Neutrophil (primary cell): ENCODE measurements at regions not wholly inside any gene's neighbourhood (a gene's known extent, or its start where the extent isn't known, plus 50 kb on each side); places are given as distances from the start of the nearest gene placed in this dataset.

Experiments used
- H3K27ac ChIP-seq: fragments of 200-600 bp; sonication (generic); 2 replicates; pipeline ENCODE4 v1.5.1; 2016; ENCODE audit warnings: mild to moderate bottlenecking, moderate library complexity
- H3K27me3 ChIP-seq: fragments of 200-600 bp; sonication (generic); 2 replicates; pipeline ENCODE4 v1.6.0; 2016; ENCODE audit warnings: mild to moderate bottlenecking
- H3K36me3 ChIP-seq: fragments of 200-600 bp; sonication (generic); 2 replicates; pipeline ENCODE4 v1.5.1; 2017
- H3K4me1 ChIP-seq, 2 experiments: fragments of 200-600 bp in 1 of 2; sonication (generic) in 1 of 2; 1 replicate in 1 of 2; 2 replicates in 1 of 2; pipeline versions ENCODE4 v1.5.1 to v1.6.1; 2013 to 2016; ENCODE audit warnings: low read depth in 1 of 2, low read length in 1 of 2, mild to moderate bottlenecking in 1 of 2, moderate library complexity in 1 of 2; ENCODE audit not compliant: control insufficient read depth in 1 of 2, insufficient read depth in 1 of 2
- H3K4me3 ChIP-seq, 2 experiments: fragments of 200-600 bp in 1 of 2; sonication (generic) in 1 of 2; 1 replicate in 1 of 2; 2 replicates in 1 of 2; pipeline ENCODE4 v1.5.1; 2013 to 2016; ENCODE audit warnings: low read depth in 1 of 2, low read length in 1 of 2, mild to moderate bottlenecking in 1 of 2, moderate library complexity in 1 of 2
- H3K9me3 ChIP-seq: fragments of 200-600 bp; sonication (generic); 2 replicates; pipeline ENCODE4 v1.5.1; 2016
- TF ChIP-seq, protein P1 (sequence below): fragments of 200-600 bp; sonication (generic); IDR thresholded peaks from 2 replicates; pipeline ENCODE4 v1.5.1; 2016; ENCODE audit warnings: antibody characterized with exemption

DNA sequence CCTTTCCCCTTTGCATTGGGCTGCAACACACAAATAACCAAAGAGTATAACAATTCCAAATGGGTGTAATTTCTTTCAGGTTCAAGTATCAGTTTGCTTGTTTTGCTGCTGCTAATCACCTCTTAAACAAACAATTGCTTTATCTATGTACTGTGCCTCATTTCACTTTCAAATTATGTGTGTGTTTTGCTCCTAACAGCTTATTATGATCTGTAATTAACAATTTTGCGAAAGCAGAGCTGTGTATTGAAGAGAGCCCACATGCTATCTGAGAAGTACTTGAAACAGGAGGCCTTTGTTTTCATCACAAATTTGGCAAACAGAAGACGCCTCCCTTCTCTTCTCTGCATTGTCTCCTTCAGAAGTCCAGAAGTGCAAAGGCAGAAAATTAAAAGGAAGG is 312.0 kb downstream of the TLE1 start:
- TF ChIP-seq, protein P1, sequence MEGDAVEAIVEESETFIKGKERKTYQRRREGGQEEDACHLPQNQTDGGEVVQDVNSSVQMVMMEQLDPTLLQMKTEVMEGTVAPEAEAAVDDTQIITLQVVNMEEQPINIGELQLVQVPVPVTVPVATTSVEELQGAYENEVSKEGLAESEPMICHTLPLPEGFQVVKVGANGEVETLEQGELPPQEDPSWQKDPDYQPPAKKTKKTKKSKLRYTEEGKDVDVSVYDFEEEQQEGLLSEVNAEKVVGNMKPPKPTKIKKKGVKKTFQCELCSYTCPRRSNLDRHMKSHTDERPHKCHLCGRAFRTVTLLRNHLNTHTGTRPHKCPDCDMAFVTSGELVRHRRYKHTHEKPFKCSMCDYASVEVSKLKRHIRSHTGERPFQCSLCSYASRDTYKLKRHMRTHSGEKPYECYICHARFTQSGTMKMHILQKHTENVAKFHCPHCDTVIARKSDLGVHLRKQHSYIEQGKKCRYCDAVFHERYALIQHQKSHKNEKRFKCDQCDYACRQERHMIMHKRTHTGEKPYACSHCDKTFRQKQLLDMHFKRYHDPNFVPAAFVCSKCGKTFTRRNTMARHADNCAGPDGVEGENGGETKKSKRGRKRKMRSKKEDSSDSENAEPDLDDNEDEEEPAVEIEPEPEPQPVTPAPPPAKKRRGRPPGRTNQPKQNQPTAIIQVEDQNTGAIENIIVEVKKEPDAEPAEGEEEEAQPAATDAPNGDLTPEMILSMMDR, result no peak
- Histone ChIP-seq H3K27ac (no peak overlapping the region), H3K36me3 (no peaks in the 10 kb centered on the region), H3K9me3 (no peaks in the 10 kb centered on the region), H3K4me1 (peaks cover 0 to 6% of the 10 kb centered on the region in 2 experiments), H3K4me3 (no peak overlapping the region), H3K27me3 (no peaks in the 10 kb centered on the region)

DNA sequence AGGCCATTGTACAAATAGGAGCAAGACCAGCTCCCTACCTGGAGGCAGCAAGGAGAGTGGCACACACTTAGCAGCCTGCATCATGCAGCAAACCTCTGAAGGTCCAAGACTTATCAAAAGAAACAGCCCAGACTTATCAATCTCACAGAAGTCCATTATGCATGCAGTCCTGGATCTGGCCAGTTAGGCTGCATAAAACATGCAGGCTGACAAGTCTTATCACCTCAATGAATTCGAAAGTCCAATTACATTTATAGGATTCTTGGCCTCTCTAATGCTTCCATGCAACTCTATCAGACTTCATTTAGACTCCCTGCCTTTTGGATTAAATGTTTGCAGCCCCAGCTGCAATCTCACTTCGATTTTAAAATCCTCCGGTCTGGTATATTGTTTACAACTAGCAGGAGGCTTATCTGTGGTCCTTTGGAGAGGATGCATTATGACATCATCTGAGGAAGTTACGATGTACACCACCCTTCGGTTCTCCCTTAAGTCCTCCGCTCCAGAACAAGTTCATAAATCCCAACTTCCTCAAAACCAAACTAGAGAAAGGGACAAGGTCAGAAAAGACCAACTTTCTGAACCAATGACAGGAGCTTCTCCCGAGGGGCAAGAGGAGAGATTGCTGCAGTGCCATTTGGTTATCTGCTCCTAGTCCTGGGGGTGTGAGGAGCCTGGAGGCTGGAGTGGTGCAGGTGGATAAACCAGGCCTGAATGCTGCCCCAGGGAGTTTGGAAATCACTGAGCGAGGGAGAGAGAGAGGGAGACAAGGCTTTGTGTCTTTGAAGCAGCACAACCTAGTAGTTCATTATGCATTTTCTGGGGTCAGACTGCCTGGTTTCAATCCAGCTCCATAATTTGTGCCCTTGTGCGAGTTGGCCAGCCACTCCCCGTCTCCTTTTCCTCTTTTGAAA is 313.9 kb downstream of the TLE1 start:
- no peak overlapping the region for H3K4me3 ChIP-seq
- peaks cover 0 to 6% of the 10 kb centered on the region in 2 experiments for H3K4me1 ChIP-seq
- H3K36me3 ChIP-seq, result no peaks in the 10 kb centered on the region
- TF ChIP-seq, protein P1, result no peak
- no peak overlapping the region for H3K27ac ChIP-seq
- no peaks in the 10 kb centered on the region for H3K9me3 ChIP-seq
- H3K27me3 ChIP-seq, result no peaks in the 10 kb centered on the region

DNA sequence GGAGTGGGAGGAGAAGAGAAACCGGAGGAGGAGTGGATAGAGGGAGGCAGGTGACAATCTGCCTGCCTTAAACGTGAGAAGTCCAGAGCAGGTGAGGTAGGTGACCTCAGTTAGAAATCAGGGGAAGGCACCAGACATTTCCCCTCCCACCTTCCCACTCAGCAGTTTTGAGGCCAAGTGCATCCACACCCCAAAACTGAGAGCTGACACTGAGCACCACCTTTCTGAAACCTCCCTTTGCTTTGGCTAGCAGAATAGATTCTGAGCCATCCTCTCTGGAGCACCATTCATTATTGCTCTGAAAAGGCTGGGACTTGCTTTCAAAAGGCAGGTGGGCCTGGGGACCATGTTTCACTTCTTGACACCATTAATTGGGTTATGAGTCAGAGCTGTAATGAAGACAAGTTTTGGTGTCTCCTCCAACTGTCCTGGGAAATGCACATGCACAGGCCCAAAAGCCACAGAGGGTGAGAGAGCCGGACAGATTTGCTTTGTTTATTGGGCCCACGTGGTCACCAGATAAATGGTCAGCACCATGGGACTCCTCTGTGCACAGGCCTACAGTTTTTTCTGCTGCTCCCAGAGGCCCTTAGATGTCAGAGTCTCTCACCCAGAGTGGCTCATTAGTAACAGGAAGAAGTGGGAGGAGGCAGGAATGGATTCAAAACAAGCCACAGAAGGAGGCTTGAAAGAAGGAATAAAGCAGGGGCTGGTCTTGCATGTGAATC is 314.7 kb downstream of the TLE1 start:
- H3K4me1 ChIP-seq, result peaks cover 0 to 6% of the 10 kb centered on the region in 2 experiments
- TF ChIP-seq, protein P1, result no peak
- no peaks in the 10 kb centered on the region for H3K36me3 ChIP-seq
- H3K4me3 ChIP-seq, result no peak overlapping the region
- no peaks in the 10 kb centered on the region for H3K9me3 ChIP-seq
- no peak overlapping the region for H3K27ac ChIP-seq
- H3K27me3 ChIP-seq, result no peaks in the 10 kb centered on the region

DNA sequence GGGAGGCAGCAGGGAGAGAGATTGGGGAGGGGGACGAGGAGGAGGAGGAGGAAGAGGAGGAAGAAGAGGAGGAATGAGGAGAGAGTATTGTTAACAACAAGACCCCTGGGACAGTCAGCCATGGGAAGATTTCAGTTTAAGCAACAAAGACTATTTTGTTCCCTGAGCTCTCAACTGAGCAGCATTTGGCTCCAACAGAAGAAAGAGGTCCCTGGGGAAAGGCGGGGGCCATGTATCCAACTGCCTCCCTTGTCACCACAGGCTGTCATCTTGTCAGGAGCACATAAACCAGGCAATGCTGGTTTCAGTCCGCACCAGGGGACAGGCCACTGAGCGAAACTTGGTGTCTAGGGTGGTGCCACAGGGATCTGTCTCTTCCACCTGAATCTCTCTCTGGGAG is 316.1 kb downstream of the TLE1 start:
- H3K27me3 ChIP-seq, result no peaks in the 10 kb centered on the region
- peaks cover 0 to 6% of the 10 kb centered on the region in 2 experiments for H3K4me1 ChIP-seq
- H3K27ac ChIP-seq, result no peak overlapping the region
- H3K36me3 ChIP-seq, result no peaks in the 10 kb centered on the region
- H3K9me3 ChIP-seq, result no peaks in the 10 kb centered on the region
- H3K4me3 ChIP-seq, result no peak overlapping the region
- TF ChIP-seq, protein P1, result no peak

DNA sequence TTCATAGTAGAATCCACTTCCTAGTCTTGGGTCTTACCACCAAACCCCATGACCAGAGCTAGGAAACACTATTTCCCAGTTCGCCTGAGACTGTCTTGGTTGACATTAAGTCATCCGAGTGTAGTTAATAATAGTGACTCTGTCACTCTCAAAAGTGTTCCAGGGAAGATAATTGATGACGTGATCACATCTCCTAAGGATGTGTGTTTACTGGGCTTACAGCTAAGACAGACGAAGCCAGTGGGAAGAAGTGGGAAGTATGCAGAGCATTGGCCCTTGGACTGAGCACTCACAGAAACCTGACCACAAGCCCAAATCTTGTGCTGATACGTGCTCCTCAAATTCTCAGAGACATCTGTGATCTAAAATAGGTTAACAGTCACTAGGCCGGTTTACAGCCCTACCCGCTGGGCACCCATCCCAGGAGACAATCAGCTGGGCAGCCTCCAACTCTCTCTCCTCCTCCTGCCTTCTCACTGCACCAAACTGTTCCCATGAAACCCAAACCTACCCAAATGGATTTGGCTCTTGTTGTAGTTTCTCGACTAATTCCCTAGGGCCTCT is 316.6 kb downstream of the TLE1 start:
- Histone ChIP-seq H3K27ac (no peak overlapping the region), H3K36me3 (no peaks in the 10 kb centered on the region), H3K27me3 (no peaks in the 10 kb centered on the region), H3K9me3 (no peaks in the 10 kb centered on the region), H3K4me1 (peaks cover 0 to 6% of the 10 kb centered on the region in 2 experiments), H3K4me3 (no peak overlapping the region)
- TF ChIP-seq, protein P1, result no peak
